Panc1 (cell line): ENCODE measurements at regions not wholly inside any gene's neighbourhood (a gene's known extent, or its start where the extent isn't known, plus 50 kb on each side); places are given as distances from the start of the nearest gene placed in this dataset.

Source experiments
- ATAC-seq: fragments of 200-7000 bp; cut with Tn5 transposase; 2 replicates; pipeline ENCODE4 v1.9.1; 2020; ENCODE audit warnings: mild to moderate bottlenecking, moderate library complexity
- BruUV-seq: library from RNA; stranded (reverse); fragments of 400-500 nt; replicated peaks from 2 replicates; lab custom pipeline; 2021; lab: Mats Ljungman, UMichigan
- CTCF ChIA-PET: fragments of 300-600 bp; sonication (Branson Sonifier 250); formaldehyde crosslinking; loops from one replicate; lab custom pipeline; 2022; ENCODE audit warnings: antibody characterized with exemption; lab: Charles Lee
- POLR2A ChIA-PET: fragments of 300-600 bp; sonication (Branson Sonifier 250); formaldehyde crosslinking; loops from one replicate; lab custom pipeline; 2022; ENCODE audit warnings: antibody characterized with exemption; lab: Charles Lee
- DNase-seq: peaks from one replicate; pipeline ENCODE4 v3.0.0-alpha.2; 2010; ENCODE audit warnings: low read depth, low spot score
- H3K27ac ChIP-seq: 2 replicates; pipeline ENCODE4 v1.5.1; 2011; ENCODE audit warnings: mild to moderate bottlenecking, low read length, inconsistent platforms
- H3K27me3 ChIP-seq: fragments of 200-500 bp; sonication (Bioruptor generic); 2 replicates; pipeline ENCODE4 v1.6.0; 2014; ENCODE audit warnings: low read length, inconsistent platforms; ENCODE audit not compliant: control insufficient read depth, insufficient read depth
- H3K36me3 ChIP-seq: fragments of 200-500 bp; sonication (Bioruptor generic); 2 replicates; pipeline ENCODE4 v1.5.1; 2014; ENCODE audit warnings: inconsistent platforms, mild to moderate bottlenecking, low read length, moderate library complexity; ENCODE audit not compliant: control insufficient read depth, insufficient read depth
- H3K4me1 ChIP-seq: 2 replicates; pipeline ENCODE4 v1.5.1; 2011; ENCODE audit warnings: inconsistent platforms, mild to moderate bottlenecking, low read length, moderate library complexity; ENCODE audit not compliant: control insufficient read depth, insufficient read depth
- H3K4me3 ChIP-seq, 2 experiments: 2 replicates each; pipeline ENCODE4 v1.5.1; 2011 to 2012; ENCODE audit warnings: low read depth in 2 of 2, low read length in 2 of 2, mild to moderate bottlenecking in 2 of 2, inconsistent platforms in 1 of 2, moderate library complexity in 1 of 2
- H3K9me3 ChIP-seq: fragments of 200-500 bp; sonication (Bioruptor generic); 2 replicates; pipeline ENCODE4 v1.5.1; 2014; ENCODE audit warnings: low read depth, mild to moderate bottlenecking, inconsistent platforms, low read length, moderate library complexity; ENCODE audit not compliant: control insufficient read depth, insufficient read depth
- CTCF ChIP-seq: fragments of 450-650 bp; IDR thresholded peaks from 2 replicates; pipeline ENCODE4 v1.5.1; 2017; ENCODE audit warnings: mild to moderate bottlenecking
- POLR2AphosphoS5 ChIP-seq: IDR thresholded peaks from 2 replicates; pipeline ENCODE4 v1.6.1; 2012; ENCODE audit warnings: mild to moderate bottlenecking, low read depth, low read length, moderate library complexity
- REST ChIP-seq, 2 experiments: IDR thresholded peaks; 2 replicates each; pipeline ENCODE4 v1.6.1; 2011 to 2012; ENCODE audit warnings: low read depth in 2 of 2, control low read depth in 1 of 2, low read length in 1 of 2, mild to moderate bottlenecking in 1 of 2, moderate library complexity in 1 of 2; ENCODE audit not compliant: insufficient read depth in 1 of 2
- SIN3A ChIP-seq: IDR thresholded peaks from 2 replicates; pipeline ENCODE4 v1.6.1; 2012; ENCODE audit warnings: low read depth, mild to moderate bottlenecking, low read length, moderate library complexity, borderline replicate concordance; ENCODE audit not compliant: insufficient read depth
- TCF7L2 ChIP-seq: IDR thresholded peaks from 2 replicates; pipeline ENCODE4 v1.6.1; 2011; ENCODE audit warnings: mild to moderate bottlenecking, low read depth, low read length, inconsistent platforms
- in situ Hi-C: cut with HindIII; loops from 2 replicates; pipeline ENCODE4 v1.10.0; 2016; ENCODE audit warnings: low sequenced_read_pairs, low pct_unique_long_range_greater_than_20kb
- intact Hi-C: fragments of 100-400 bp; cut with micrococcal nuclease; formaldehyde crosslinking; loops from one replicate; pipeline ENCODE4 v1.10.0; 2022; ENCODE audit not compliant: unreplicated experiment

GRCh38 chr5:77900691-77901090 is 124.6 kb upstream of the TBCA start:
- Histone ChIP-seq H3K27ac (no peak overlapping the region), H3K36me3 (no peaks in the 10 kb centered on the region), H3K9me3 (no peaks in the 10 kb centered on the region), H3K4me1 (no peaks in the 10 kb centered on the region), H3K4me3 (no peak overlapping the region), H3K27me3 (no peaks in the 10 kb centered on the region)
- TF ChIP-seq TCF7L2 (no peak), SIN3A (no peak), REST (IDR thresholded peaks at IDR 0.05; ENCODE audit: insufficient read depth in 1 of 2, low read depth in 2 of 2, low read length in 1 of 2) (no peak), CTCF (no peak), POLR2AphosphoS5 (no peak)
- CTCF ChIA-PET = no interaction called here
- DNase-seq (no peak), ATAC-seq (no peak)
- in situ Hi-C loops (no loop called here), intact Hi-C loops (no loop called here)
- BruUV-seq = no TSS peak
- POLR2A ChIA-PET = no interaction called here

GRCh38 chr5:77898385-77898784 is 122.2 kb upstream of the TBCA start:
- intact Hi-C loops = no loop called here
- CTCF ChIA-PET = no interaction called here
- Histone ChIP-seq H3K27me3 (no peaks in the 10 kb centered on the region), H3K27ac (no peak overlapping the region), H3K4me1 (peaks cover 9% of the 10 kb centered on the region), H3K9me3 (no peaks in the 10 kb centered on the region), H3K4me3 (no peak overlapping the region), H3K36me3 (no peaks in the 10 kb centered on the region)
- DNase-seq (no peak), ATAC-seq (no peak)
- in situ Hi-C loops = no loop called here
- no TSS peak for BruUV-seq
- POLR2A ChIA-PET = no interaction called here
- TF ChIP-seq POLR2AphosphoS5 = no peak
- TF ChIP-seq CTCF = no peak
- no peak for TF ChIP-seq TCF7L2
- no peak for TF ChIP-seq SIN3A
- no peak for TF ChIP-seq REST (IDR thresholded peaks at IDR 0.05; ENCODE audit: insufficient read depth in 1 of 2, low read depth in 2 of 2, low read length in 1 of 2)
